ELF-1 (cell line): ENCODE measurements at regions not wholly inside any gene's neighbourhood (a gene's known extent, or its start where the extent isn't known, plus 50 kb on each side); places are given as distances from the start of the nearest gene placed in this dataset.
"Not testable (repeated sequence)": the region's sequence is repeated elsewhere in the genome, so short reads cannot be mapped to it uniquely, and the experiment has no call there.

Source experiments
- DNase-seq: peaks from one replicate; pipeline ENCODE4 v3.0.0-alpha.2; 2016; ENCODE audit warnings: low read depth, low spot score

DNA sequence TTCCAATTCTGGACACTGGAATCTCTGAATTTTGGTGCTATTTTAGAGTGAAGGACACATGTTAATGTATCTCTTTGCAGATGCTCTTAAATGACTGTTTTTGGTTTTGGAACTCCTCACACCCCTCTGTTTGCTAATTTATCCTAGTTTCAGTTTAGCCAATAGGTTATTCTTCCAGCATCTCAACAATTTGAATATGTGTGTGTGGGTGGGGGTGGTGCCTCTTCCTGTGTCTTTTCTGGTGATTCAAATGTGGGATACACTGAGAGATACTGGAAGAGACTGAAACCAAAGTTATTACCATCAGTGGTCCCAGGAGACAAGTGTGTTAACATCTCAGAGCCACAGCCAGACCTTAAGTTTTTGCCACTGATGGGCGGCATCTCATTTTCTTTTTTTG lies 1317.4 kb upstream of the TMEM132C start:
- DNase-seq: no peak

DNA sequence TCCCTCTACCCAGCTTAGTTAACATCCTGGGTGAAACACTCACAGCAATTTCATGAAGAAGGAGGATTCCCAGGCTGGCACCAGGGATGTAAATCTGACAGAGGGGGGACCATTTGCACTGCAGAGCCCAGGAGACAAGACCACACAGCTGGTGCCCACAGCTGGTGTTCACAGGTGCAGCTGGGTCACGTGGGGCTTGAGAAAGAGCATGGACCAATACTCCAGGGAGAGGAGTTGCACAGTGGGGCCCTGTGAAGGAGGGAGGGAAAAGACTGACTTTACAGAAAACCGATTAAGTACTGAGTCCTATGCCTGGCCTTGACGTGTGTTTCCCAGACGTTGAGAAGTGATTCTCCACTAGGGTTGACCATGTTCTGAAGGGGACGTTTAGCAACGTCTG lies 1316.7 kb upstream of the TMEM132C start:
- DNase-seq: no peak

DNA sequence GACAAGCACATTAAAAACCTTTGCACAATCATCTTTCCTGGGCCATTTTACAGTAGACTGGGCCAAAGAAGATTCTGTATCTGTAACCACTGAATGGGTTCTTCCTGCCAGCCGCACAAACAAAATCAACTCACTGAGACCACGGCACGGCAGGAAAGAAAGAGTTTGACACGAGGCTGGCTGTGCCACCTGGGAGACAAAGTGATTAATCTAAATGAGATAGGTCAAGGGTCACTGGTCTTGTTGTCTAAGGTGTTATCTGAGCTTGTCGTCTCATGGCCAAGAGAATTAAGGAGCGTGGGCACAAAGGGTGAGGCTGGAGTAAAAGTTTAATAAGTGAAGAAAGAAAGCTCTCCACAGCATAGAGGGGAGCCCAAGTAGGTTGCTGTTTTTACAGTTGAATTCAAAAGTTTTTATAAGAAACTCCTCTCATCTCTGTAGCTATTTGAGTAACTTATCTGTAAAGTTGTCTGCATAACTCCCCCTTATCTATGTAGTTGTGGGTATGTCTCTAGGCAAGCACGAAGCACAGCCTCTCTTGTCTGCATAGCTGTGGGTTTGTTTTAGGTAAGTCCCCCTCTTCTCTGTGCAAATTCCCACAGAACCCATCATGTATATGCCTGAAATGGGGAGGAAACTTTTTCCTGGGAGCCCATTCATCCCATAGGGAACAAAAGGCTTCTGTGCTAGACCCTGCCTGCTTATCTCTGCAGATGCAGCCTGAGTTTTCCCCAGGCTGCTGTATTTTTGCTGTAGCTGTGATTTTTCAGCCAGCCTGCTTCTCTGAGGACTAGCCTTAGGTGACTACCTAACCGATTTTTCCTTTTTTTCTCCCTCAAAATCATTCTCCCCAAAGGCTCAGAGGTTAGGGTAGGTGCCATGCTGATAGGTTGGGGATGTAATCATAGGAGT lies 1314.6 kb upstream of the TMEM132C start:
- DNase-seq: no peak

DNA sequence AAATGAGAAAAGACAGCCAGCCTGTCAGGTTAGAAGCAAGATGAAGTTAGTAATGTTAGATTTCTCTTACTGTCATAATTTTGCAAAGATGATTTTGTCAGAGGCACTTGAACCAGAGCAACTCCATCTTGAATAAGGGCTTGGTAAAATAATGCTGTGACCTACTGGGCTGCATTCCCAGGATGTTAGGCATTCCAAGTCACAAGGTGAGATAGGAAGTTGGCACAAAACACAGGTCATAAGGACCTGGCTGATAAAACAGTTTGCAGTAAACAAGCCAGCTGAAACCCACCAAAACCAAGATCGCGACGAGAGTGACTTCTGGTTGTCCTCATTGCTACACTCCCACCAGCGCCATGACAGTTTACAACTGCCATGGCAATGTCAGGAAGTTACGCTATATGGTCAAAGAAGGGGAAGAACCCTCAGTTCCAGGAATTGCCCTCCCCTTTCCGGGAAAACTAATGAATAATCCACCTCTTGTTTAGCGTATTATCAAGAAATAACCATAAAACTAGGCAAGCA lies 1313.5 kb upstream of the TMEM132C start:
- DNase-seq: no peak

DNA sequence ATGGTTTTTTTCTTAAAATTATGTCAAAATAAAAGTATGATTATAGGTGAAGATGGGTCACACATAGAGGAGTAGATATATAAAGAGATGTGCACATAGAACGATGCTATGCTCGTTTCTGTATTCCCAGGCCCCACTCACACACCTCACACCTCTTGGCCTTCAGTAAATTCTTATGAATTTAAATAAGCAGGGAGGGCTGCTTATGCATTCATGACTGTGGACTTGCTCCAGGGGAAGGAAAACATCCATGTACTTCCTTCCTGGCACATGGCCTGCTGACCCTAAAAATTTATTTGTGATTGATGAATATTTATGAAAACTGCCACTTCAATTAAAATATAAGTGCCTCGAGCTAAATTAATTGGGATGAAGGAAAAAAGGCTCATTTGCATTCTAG lies 1306.7 kb upstream of the TMEM132C start:
- no peak for DNase-seq

DNA sequence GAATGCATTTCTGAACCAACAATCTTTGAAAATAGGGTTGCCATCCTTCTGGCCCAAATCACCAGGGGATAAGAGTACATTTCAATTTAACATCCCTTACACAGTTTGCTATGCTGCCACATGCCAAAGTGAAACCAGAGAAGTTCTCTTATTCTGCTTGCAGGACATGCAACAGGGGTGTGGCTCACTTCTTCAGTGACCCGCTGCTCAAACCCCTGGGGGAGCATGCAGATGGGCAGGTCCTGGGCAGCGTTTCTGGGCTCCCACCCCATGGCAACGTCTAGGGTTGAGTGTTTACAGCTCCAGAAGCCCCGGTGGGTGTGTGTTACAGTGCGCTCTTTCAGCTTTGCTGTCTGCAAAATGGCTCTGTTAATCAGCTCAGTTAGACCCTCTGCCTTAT lies 1306.3 kb upstream of the TMEM132C start:
- DNase-seq: no peak

DNA sequence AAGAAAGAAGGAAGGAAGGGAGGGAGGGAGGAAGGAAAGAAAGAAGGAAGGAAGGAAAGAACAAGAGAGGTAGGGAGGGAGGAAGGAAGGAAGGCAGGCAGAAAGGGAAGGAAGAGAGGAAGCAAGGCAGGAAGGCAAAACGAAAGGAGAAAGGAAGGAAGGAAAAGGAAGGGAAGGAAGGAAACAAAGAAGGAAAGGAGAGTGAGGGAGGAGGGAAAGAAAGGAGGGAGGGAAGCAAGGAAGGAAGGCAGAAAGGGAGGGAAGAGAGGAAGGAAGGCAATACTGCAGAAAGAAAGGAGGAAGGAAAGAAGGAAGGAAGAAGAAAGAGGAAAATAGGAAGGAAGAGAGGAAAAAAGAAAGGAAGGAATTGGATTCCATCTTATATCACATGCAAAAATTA lies 1303.1 kb upstream of the TMEM132C start:
- DNase-seq: no peak

DNA sequence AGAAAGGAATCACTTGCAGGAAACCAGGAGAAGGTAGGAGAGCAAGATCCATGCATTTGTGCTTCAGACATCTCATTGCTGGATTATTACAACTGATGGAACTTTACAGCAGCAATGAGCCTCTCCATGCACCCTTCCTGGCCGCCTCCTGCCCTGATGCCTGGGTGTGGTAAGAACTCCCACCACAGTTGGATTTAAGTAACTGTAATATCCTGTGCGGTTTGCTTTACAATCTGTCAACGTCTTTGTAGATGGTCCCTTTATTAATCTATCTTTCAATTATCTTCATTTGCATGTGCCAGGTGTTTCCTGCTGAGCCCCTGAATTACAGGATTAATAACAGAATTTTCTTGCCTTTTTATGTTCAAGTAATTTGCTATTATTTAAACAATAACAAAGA lies 1300.5 kb upstream of the TMEM132C start:
- DNase-seq: no peak

DNA sequence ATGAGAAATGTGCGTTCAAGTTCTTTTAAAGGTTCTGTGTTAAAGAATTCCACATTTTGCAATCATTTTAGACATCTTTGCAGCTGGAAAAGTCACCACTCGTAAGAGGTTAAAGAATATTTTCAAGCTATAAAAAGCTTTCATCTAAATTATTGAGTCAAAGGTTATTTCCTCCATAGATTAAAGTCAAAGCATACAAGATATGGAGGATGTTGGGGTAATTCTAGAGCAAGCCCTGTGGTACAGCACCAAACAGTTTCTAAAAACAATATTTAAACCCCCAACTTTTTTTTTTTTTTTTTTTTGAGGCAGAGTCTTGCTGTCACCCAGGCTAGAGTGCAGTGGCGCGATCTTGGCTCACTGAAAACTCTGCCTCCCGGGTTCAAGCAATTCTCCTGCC lies 1299.8 kb upstream of the TMEM132C start:
- DNase-seq: no peak

DNA sequence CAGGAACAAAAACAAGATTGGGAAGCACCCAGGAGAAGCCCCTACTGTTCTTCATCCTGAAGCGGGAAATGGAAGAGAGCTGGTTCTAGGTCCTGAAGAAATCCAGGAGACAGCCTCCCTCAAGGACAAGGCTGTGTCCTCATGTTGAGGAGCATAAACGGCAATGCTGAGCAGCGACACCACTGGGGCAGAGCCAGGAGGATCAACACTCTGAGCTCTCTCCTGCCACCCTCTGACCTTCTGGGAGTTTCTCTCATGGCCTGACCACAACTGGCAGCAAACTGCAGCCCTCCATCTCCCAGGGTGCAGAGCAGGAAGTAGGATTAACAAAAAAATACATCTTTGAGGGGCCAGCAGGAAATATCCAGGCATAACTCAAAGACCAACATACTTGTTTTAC lies 1292.2 kb upstream of the TMEM132C start:
- no peak for DNase-seq

DNA sequence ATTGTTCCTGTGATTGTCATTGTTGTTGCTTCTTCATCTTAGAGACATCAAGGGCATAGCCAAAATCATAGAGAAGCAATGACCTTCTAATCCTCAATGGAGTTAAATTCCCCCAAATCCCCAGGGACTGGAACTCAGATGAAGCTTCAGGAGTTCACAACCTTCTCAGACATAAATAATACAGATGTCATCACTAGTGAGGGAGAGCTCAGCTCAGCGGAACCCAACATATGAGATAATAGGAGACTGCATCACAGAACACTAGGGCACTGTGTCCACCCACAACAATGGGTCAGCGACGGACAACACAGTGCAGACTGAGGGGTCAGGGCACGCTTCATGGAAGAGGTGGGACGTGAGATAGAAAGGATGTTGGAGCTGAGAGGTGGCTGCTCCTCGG lies 1290.4 kb upstream of the TMEM132C start:
- no peak for DNase-seq

DNA sequence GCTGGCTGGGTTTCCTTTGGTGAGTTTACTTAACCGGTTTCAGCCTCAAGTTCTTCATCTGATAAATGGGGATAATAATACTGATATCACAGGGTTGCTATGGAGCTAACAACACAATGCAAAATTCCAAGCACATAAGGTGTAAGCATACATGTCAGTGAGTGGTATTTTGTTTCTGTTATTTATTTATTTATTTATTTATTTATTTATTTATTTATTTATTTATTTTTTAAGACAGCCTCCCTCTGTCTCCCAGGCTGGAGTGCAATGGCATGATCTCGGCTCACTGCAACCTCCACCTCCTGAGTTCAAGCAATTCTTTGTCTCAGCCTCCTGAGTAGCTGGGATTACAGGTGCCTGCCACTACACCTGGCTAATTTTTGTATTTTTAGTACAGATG lies 1287.4 kb upstream of the TMEM132C start:
- not testable (repeated sequence) for DNase-seq

DNA sequence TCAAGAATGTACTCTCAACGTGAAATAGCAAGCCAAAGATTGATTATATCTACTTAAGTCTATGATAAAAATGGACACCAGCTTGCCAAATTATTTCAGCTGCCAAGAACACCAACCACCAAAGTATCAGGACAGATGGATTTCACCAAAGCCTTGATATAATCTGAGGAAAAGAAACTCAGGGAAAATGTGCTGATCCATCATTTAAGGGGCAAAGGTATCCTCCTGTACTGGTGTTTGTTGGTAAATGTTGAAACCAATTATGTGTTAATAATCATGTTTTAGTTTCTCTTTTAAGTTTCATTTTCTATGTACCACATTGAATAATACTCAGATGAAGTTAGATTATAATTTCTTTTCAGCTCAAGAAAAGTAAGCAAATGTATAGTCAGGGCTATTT lies 1284.3 kb upstream of the TMEM132C start:
- no peak for DNase-seq

DNA sequence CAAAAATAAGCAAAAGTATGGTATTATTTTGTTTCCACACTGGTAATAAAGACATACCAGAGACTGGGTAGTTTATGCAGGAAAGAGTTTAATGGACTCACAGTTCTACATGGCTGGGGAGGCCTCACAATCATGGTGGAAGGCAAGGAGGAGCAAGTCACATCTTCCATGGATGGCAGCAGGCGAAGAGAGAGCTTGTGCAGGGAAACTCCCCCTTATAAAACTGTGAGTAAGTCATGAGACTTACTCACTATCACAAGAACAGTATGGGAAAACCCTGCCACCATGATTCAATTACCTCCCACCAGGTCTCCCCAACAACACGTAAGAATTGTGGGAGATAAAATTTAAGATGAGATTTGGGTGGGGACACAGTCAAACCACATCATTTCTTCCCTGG lies 1283.2 kb upstream of the TMEM132C start:
- not testable (repeated sequence) for DNase-seq

DNA sequence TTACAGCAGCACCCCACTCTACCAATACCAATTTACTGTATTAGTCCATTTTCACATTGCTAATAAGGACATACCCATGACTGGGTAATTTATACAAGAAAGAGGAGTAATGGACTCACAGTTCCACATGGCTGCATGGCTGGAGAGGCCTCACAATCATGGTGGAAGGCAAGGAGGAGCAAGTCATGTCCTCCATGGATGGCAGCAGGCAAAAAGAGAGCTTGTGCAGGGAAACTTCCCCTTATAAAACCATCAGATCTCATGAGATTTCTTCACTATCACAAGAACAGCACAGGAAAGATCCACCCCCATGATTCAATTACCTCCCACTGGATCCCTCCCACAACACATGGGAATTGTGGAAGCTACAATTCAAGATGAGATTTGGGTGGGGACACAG lies 1281.3 kb upstream of the TMEM132C start:
- not testable (repeated sequence) for DNase-seq

DNA sequence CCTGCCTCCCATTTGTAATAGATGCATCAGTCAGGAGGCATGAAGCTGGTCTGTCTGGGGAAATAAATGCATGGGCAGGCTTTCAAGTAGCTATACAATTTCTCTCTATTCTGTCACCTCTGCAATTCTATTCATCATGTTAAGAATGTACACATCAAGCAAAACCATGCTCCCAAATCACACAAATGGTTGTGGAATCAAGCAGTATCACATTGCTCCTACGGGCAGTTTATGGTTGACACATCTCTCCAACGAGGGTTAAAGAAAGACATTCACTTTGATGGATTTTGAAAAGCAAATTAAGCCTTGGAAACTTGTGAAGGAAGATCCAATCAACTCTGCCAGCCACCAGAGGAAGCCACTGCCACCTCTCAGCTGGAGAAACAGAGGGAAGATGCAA lies 1277.4 kb upstream of the TMEM132C start:
- no peak for DNase-seq

DNA sequence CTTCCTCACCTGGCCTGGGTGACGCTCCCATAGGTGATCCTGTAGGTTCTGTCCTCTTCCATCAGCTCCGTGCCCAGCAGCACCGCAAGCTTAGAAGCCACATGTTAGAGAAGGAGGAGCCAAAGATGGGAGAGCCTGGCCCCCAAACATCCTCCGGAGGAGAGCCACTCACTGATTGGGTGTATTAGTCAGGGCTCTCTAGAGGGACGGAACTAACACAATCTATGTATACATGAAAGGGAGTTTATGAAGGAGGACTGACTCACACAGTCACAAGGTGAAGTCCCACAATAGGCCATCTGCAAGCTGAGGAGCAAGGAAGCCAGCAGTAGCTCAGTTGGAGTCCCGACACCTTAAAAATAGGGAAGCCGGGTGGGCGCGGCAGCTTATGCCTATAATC lies 1273.1 kb upstream of the TMEM132C start:
- DNase-seq: no peak

DNA sequence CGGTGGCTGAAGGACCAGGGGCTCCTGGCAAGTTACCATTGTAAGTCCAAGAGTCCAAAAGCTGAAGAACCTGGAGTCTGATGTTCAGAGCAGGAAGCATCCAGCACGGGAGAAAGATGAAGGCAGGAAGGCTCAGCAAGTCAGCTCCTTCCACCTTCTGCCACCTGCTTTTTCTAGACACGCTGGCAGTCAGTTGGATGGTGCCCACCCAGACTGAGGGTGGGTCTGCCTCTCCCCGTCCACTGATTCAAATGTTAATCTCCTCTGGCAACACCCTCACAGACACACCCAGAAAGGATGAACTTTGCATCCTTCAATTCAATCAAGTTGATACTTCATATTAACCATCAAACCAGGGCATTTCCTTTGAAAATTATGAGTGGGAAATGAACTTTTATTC lies 1272.4 kb upstream of the TMEM132C start:
- no peak for DNase-seq

DNA sequence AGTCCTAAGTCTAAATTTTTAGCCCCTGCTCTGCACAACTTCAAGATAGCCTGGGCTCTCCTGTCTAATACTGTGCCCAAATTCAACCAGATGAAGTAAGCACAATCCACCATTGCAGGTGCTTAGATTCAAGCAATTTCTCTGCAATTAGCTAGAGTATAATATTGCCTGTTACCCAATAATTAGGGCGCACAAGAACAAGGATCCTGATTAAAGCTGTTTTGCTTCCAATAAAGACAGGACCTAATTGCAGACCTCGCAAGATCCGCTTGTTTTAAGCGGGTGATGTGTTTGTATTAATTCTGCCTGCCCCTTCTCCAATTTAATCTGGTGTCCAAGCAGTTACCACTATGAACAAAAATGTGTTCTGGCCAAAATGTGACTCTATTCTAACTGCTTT lies 1268.9 kb upstream of the TMEM132C start:
- no peak for DNase-seq

DNA sequence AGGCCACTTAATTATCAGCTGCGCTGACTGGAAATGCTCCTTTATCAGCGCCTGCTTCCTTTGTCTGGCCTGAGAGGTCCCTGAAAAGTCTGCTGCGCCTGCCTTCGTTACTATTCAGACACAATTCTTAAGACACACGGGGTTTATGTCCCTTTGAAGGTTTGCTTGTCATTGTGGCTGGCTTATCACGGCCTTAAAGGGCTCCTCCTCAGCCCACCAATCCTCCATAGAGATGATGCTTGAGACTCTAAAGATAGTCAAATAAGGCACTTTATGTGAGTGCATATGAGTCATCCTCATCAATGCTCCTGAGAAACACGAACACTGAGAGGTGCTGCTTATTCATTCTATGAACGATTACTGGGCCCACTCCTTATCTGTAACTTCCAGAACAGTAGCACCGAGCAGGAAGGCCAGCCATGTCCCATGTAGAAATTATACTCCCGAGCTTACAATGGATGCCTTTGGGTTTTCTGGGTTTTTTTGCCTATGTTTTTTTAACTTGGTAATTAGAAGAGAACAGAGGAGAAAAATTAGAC lies 1268.2 kb upstream of the TMEM132C start:
- DNase-seq: no peak

DNA sequence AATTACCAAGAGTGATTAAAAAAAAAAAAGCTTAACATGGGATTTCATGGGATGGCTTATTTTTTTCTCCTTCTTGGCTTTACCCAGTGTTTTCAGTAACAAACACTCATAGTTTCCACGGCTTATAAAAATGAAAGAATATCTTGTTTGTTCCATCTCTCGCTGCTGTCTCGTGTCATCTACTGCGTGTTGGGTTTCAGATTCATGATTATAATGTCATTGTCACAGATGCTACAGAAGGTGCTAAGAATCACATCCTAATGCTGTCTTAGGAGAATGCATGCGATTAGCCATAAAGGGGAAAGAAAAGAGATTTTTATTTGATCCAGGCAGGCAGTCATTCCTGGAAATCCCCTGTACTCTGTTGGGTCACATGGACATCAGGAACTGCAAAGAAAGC lies 1267.6 kb upstream of the TMEM132C start:
- DNase-seq: no peak

DNA sequence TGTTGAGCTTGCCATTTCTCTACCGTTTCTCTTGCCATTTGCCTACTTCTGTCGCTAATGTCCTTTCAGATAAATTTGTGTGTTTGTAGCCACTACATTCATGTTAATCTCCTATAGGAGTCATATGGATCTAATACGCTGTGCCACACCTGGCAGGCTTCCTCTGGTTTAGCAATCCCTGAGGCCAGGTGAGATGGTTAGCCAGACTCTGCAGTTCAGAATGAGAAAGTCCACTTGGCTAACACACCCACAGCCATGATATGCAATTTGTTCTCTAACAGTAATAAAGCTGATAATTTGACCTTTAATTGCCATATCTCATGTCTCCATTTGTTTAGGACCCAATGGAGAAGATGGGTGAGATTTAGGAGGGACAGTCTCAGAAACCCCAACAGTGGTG lies 1261.6 kb upstream of the TMEM132C start:
- DNase-seq: no peak

DNA sequence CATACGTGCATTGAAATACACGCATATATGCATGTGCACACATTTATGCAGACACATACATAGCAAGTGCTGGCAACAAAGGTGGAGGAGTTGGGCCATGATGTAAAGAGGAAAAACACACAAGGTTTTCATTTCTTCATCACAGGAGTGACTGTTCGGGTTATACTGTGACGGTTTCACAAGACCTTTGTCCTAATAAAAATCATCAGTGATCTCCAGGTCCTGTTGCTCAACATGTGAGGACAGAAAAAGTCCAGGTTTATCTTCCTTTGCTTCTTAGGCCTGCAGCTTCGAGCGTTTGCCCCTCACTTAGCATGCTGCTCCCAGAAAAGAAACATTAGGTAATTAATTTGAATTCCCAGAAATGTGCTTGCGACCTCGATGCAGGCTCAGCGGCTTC lies 1260.0 kb upstream of the TMEM132C start:
- no peak for DNase-seq
